Panc1 (cell line): ENCODE measurements at regions not wholly inside any gene's neighbourhood (a gene's known extent, or its start where the extent isn't known, plus 50 kb on each side); places are given as distances from the start of the nearest gene placed in this dataset.

ENCODE experiments used
- CTCF ChIP-seq: fragments of 450-650 bp; IDR thresholded peaks from 2 replicates; pipeline ENCODE4 v1.5.1; 2017; ENCODE audit warnings: mild to moderate bottlenecking
- POLR2AphosphoS5 ChIP-seq: IDR thresholded peaks from 2 replicates; pipeline ENCODE4 v1.6.1; 2012; ENCODE audit warnings: mild to moderate bottlenecking, low read depth, low read length, moderate library complexity
- REST ChIP-seq, 2 experiments: IDR thresholded peaks; 2 replicates each; pipeline ENCODE4 v1.6.1; 2011 to 2012; ENCODE audit warnings: low read depth in 2 of 2, control low read depth in 1 of 2, low read length in 1 of 2, mild to moderate bottlenecking in 1 of 2, moderate library complexity in 1 of 2; ENCODE audit not compliant: insufficient read depth in 1 of 2
- SIN3A ChIP-seq: IDR thresholded peaks from 2 replicates; pipeline ENCODE4 v1.6.1; 2012; ENCODE audit warnings: low read depth, mild to moderate bottlenecking, low read length, moderate library complexity, borderline replicate concordance; ENCODE audit not compliant: insufficient read depth

DNA sequence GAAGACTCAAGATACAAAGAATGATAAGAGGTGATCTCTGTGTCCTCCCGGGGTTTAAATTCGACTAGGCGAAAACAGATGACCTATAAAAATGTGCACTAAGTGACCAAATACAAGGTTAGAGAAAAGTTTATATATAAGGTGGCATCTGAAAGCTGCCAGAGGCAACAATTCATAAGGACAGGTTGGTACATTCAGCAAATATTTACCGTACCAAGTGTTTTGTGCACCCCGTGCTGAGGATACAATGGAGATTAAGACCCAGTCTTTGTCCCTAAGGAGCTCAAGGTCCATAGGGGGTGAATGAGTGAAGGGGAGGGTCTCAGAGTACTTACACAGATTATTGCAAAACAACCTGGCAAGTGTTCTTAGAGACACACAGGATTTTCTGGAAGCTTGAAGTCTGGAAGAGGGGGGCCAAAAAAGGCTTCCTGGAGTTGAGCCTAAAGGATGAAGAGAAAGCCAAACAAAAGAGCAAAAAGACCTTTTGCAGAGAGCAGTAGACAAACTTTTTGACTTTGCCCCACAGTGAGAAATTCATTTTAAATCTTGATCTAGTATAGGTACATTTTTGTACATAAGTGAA is 71.4 kb upstream of the LRIG1 start:
- no peak for TF ChIP-seq CTCF
- no peak for TF ChIP-seq POLR2AphosphoS5
- TF ChIP-seq SIN3A, result no peak
- TF ChIP-seq REST (IDR thresholded peaks at IDR 0.05; ENCODE audit: insufficient read depth in 1 of 2, low read depth in 2 of 2, low read length in 1 of 2), result no peak
